ENCODE measurements at regions not wholly inside any gene's neighbourhood (a gene's known extent, or its start where the extent isn't known, plus 50 kb on each side); places are given as distances from the start of the nearest gene placed in this dataset.

DNA sequence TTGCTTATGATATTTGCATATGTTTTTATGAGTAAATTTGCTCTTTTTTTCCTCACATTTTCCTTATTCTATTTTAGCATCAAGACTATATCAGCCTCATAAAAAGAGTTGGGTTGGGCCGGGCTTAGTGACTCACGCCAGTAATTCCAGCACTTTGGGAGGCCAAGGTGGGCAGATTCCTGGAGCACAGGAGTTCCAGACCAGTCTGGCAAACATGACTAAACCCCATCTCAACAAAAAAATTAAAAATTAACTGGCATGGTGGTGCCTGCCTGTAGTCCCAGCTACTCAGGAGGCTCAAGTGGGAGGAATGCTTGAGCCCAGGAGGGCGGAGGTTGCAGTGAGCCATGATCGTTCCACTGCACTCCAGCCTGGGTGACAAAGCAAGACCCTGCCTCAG lies 148.8 kb upstream of the ANO5 start:
- H3K4me3 ChIP-seq (ENCODE audit: low read depth, low read length): no peak overlapping the region
- DNase-seq (ENCODE audit: low read depth): no peak
- no peak for TF ChIP-seq CTCF (IDR thresholded peaks at IDR 0.05; ENCODE audit: control insufficient read depth, extremely low read depth, insufficient read depth)

- no peak for DNase-seq (ENCODE audit: low read depth)
- H3K4me3 ChIP-seq (ENCODE audit: low read depth, low read length): no peak overlapping the region
- TF ChIP-seq CTCF (IDR thresholded peaks at IDR 0.05; ENCODE audit: control insufficient read depth, extremely low read depth, insufficient read depth): no peak
These were observed 143.6 kb upstream of the ANO5 start for GRCh38 chr11:22049276-22049675.

DNA sequence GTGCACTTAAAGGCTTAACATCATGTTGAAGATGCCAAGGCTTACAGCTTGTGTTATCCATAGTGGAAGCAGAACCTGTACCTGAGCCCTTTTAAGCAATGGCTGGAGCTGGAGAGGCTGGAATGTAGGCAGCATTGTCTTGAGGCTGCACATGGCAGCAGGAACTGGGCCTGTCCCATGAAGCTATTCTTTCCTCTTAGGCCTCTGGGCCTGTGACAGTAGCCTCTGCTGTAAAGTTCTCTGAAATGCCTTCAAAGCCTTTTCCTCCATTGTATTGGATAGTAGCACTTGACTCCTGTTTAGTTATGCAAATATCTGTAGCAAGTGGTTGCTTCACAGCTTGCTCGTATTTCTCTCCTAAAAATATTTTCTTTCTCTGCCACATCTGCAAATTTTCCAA lies 127.4 kb upstream of the ANO5 start:
- TF ChIP-seq CTCF (IDR thresholded peaks at IDR 0.05; ENCODE audit: control insufficient read depth, extremely low read depth, insufficient read depth): no peak
- no peak overlapping the region for H3K4me3 ChIP-seq (ENCODE audit: low read depth, low read length)
- DNase-seq (ENCODE audit: low read depth): no peak

GRCh38 chr11:22069844-22070243 lies 123.0 kb upstream of the ANO5 start:
- DNase-seq (ENCODE audit: low read depth): no peak
- no peak for TF ChIP-seq CTCF (IDR thresholded peaks at IDR 0.05; ENCODE audit: control insufficient read depth, extremely low read depth, insufficient read depth)

GRCh38 chr11:22076271-22076930 lies 116.5 kb upstream of the ANO5 start:
- H3K4me3 ChIP-seq (ENCODE audit: low read depth, low read length): no peak overlapping the region
- DNase-seq (ENCODE audit: low read depth): no peak
- TF ChIP-seq CTCF (IDR thresholded peaks at IDR 0.05; ENCODE audit: control insufficient read depth, extremely low read depth, insufficient read depth): no peak

More at GRCh38 chr11:22069844-22070243, 123.0 kb upstream of the ANO5 start:
- no peak overlapping the region for H3K4me3 ChIP-seq (ENCODE audit: low read depth, low read length)

DNA sequence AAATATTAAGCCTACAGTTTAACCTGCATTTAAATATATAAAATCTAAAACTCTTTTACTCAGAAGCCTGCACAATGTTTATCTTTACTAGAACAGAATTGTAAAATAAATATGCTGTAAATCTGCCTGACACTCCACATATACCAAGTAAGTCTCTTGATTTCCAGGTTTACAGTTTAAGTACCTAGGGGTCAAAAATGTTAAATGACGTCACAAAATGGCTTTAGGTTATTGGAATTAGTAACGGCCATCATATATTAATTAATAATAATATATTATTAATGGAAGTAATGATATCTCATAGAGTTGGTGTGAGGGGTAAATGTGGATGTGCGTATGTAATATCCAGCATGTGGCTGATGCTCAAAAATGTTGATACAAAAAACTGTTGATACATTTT lies 114.8 kb upstream of the ANO5 start:
- H3K4me3 ChIP-seq (ENCODE audit: low read depth, low read length): no peak overlapping the region
- TF ChIP-seq CTCF (IDR thresholded peaks at IDR 0.05; ENCODE audit: control insufficient read depth, extremely low read depth, insufficient read depth): no peak
- DNase-seq (ENCODE audit: low read depth): no peak

All from LNCaP clone FGC (cell line).